ENCODE measurements at regions not wholly inside any gene's neighbourhood (a gene's known extent, or its start where the extent isn't known, plus 50 kb on each side); places are given as distances from the start of the nearest gene placed in this dataset.
A peak's percentile ranks its signal among the peaks of the same experiment; 100 is the strongest.

- no peaks in the 10 kb centered on the region for H3K4me1 ChIP-seq (ENCODE audit: control insufficient read depth, insufficient read depth, low read length)
- H3K4me3 ChIP-seq (ENCODE audit: low read length): no peak overlapping the region
- no peaks in the 10 kb centered on the region for H3K27me3 ChIP-seq (replicated peaks; ENCODE audit: control insufficient read depth, insufficient read depth, low read length)
- H3K9me3 ChIP-seq (ENCODE audit: control insufficient read depth, low read length): no peaks in the 10 kb centered on the region
- H3K9ac ChIP-seq (ENCODE audit: low read length): no peak overlapping the region
- H3K36me3 ChIP-seq (ENCODE audit: control insufficient read depth, insufficient read depth, low read length, severe bottlenecking): no peaks in the 10 kb centered on the region
- DNase-seq (ENCODE audit: low read depth): peak; percentile 71
Observed at GRCh38 chr4:170990989-170991589, 822.1 kb upstream of the GALNTL6 start.

GRCh38 chr4:170988446-170988845 lies 824.8 kb upstream of the GALNTL6 start:
- Histone ChIP-seq H3K36me3 (ENCODE audit: control insufficient read depth, insufficient read depth, low read length, severe bottlenecking) (no peaks in the 10 kb centered on the region), H3K4me1 (ENCODE audit: control insufficient read depth, insufficient read depth, low read length) (no peaks in the 10 kb centered on the region), H3K4me3 (ENCODE audit: low read length) (no peak overlapping the region), H3K27me3 (replicated peaks; ENCODE audit: control insufficient read depth, insufficient read depth, low read length) (no peaks in the 10 kb centered on the region), H3K9me3 (ENCODE audit: control insufficient read depth, low read length) (no peaks in the 10 kb centered on the region), H3K9ac (ENCODE audit: low read length) (no peak overlapping the region)
- no peak for DNase-seq (ENCODE audit: low read depth)

DNA sequence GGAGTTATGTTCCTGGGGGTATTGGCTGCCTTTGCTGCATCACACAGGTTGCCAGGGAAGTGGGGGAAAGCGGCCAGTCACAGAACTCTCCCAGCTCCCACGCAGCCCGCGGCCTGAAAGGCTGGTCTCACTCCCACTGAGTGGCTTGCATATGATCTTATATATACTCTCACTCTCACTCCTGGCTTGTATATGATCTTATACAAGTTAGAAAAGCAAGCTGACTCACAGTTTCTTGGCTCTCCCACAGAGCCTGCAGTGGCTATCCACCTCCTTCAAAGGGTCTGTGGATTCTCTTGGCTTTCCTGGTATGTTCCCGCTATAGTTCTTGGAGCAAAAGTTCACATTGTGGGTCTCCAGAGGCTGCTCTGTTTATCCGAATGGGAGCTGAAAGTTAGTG lies 833.5 kb upstream of the GALNTL6 start:
- DNase-seq (ENCODE audit: low read depth): peak; percentile 56
- no peaks in the 10 kb centered on the region for H3K36me3 ChIP-seq (ENCODE audit: control insufficient read depth, insufficient read depth, low read length, severe bottlenecking)

GRCh38 chr4:170978990-170979389 lies 834.2 kb upstream of the GALNTL6 start:
- Histone ChIP-seq H3K9ac (ENCODE audit: low read length) (no peak overlapping the region), H3K27me3 (replicated peaks; ENCODE audit: control insufficient read depth, insufficient read depth, low read length) (no peaks in the 10 kb centered on the region), H3K4me1 (ENCODE audit: control insufficient read depth, insufficient read depth, low read length) (no peaks in the 10 kb centered on the region), H3K36me3 (ENCODE audit: control insufficient read depth, insufficient read depth, low read length, severe bottlenecking) (no peaks in the 10 kb centered on the region), H3K4me3 (ENCODE audit: low read length) (no peak overlapping the region), H3K9me3 (ENCODE audit: control insufficient read depth, low read length) (no peaks in the 10 kb centered on the region)
- DNase-seq (ENCODE audit: low read depth): no peak

More for the DNA sequence above, 833.5 kb upstream of the GALNTL6 start:
- Histone ChIP-seq H3K9ac (ENCODE audit: low read length) (no peak overlapping the region), H3K9me3 (ENCODE audit: control insufficient read depth, low read length) (no peaks in the 10 kb centered on the region), H3K4me1 (ENCODE audit: control insufficient read depth, insufficient read depth, low read length) (no peaks in the 10 kb centered on the region), H3K4me3 (ENCODE audit: low read length) (no peak overlapping the region), H3K27me3 (replicated peaks; ENCODE audit: control insufficient read depth, insufficient read depth, low read length) (no peaks in the 10 kb centered on the region)

DNA sequence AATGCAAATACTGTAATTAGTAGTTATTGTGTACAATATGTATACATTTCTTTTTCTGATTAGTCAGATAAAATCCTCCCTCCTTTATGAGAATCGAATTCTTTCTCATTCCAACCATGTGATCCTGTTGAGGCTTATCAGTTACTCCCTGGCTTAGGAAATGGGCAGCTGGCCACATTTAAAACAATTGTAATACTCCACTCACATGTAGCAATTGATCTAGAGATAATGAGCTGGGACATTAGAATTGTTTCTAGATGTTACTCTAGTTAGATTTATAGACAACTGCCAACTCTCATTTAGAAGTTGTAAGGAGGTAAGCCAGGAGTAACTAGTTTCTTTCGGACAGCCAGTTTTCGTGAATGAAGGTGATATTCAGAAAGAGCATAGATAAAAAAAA lies 859.3 kb upstream of the AADAT start:
- Histone ChIP-seq H3K27me3 (replicated peaks; ENCODE audit: control insufficient read depth, insufficient read depth, low read length) (no peaks in the 10 kb centered on the region), H3K4me1 (ENCODE audit: control insufficient read depth, insufficient read depth, low read length) (no peaks in the 10 kb centered on the region), H3K4me3 (ENCODE audit: low read length) (no peak overlapping the region), H3K36me3 (ENCODE audit: control insufficient read depth, insufficient read depth, low read length, severe bottlenecking) (no peaks in the 10 kb centered on the region), H3K9ac (ENCODE audit: low read length) (no peak overlapping the region), H3K9me3 (ENCODE audit: control insufficient read depth, low read length) (no peaks in the 10 kb centered on the region)
- no peak for DNase-seq (ENCODE audit: low read depth)

DNA sequence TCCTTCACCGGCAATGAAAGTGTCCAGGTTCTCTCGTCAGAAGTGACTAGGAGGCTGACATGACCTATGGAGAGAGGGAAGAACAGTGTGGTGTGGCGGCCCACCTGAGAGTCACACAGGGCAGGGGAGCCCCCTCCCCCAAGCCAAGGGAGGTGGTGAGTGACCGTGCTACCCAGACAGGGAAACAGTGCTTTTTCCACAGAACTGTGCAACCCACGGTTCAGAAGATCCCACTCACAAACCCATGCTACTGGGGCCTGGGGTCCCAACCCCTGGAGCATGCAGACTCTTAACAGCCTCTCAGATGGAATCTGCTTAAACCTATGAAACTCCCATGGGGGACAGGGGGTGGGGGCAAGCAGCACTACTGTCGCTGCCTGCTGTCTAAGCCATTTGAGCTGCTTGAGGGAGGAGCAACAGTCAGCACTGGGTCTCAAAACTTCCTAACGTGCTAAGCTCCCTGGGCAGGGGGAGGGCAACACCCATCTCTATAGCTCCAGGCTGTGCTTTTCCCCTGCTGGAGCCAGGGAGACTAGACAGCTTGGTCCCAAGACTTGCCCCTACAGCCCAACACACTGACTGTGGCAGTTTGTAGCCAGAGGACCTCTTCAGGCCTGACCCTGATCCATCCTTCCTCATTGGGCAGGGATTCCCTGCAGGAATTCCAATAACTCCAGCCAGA lies 850.4 kb upstream of the AADAT start:
- no peak overlapping the region for H3K4me3 ChIP-seq (ENCODE audit: low read length)
- no peaks in the 10 kb centered on the region for H3K27me3 ChIP-seq (replicated peaks; ENCODE audit: control insufficient read depth, insufficient read depth, low read length)
- no peaks in the 10 kb centered on the region for H3K36me3 ChIP-seq (ENCODE audit: control insufficient read depth, insufficient read depth, low read length, severe bottlenecking)
- H3K9me3 ChIP-seq (ENCODE audit: control insufficient read depth, low read length): peaks cover 3% of the 10 kb centered on the region
- H3K9ac ChIP-seq (ENCODE audit: low read length): no peak overlapping the region
- H3K4me1 ChIP-seq (ENCODE audit: control insufficient read depth, insufficient read depth, low read length): no peaks in the 10 kb centered on the region
- DNase-seq (ENCODE audit: low read depth): no peak

- H3K27me3 ChIP-seq (replicated peaks; ENCODE audit: control insufficient read depth, insufficient read depth, low read length): no peaks in the 10 kb centered on the region
- no peak overlapping the region for H3K4me3 ChIP-seq (ENCODE audit: low read length)
- H3K9ac ChIP-seq (ENCODE audit: low read length): no peak overlapping the region
- H3K4me1 ChIP-seq (ENCODE audit: control insufficient read depth, insufficient read depth, low read length): no peaks in the 10 kb centered on the region
- H3K9me3 ChIP-seq (ENCODE audit: control insufficient read depth, low read length): peaks cover 3% of the 10 kb centered on the region
- no peak for DNase-seq (ENCODE audit: low read depth)
- H3K36me3 ChIP-seq (ENCODE audit: control insufficient read depth, insufficient read depth, low read length, severe bottlenecking): no peaks in the 10 kb centered on the region
Observed at GRCh38 chr4:170938588-170938987, 848.8 kb upstream of the AADAT start.

DNA sequence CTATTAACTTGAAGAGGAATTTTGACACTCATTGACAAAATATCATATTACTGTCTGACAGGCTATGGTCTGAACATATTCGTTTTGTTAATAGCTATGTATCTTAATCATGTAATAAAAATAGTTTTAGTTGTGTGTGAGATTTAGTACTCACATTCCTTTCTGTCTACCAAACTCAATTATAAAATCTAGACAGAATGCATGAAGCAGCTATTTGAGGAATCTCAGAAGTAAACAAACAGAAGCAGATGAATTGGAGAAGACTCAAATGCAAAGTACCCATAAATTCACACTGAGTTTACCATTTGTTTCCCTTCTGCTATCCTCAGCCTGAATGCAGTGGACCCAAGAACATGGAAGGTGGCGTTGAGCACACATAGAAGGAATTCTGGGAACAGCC lies 841.6 kb upstream of the AADAT start:
- H3K27me3 ChIP-seq (replicated peaks; ENCODE audit: control insufficient read depth, insufficient read depth, low read length): no peaks in the 10 kb centered on the region
- DNase-seq (ENCODE audit: low read depth): peak; percentile 54
- H3K36me3 ChIP-seq (ENCODE audit: control insufficient read depth, insufficient read depth, low read length, severe bottlenecking): no peaks in the 10 kb centered on the region
- no peak overlapping the region for H3K4me3 ChIP-seq (ENCODE audit: low read length)
- no peak overlapping the region for H3K9ac ChIP-seq (ENCODE audit: low read length)
- no peaks in the 10 kb centered on the region for H3K4me1 ChIP-seq (ENCODE audit: control insufficient read depth, insufficient read depth, low read length)
- no peaks in the 10 kb centered on the region for H3K9me3 ChIP-seq (ENCODE audit: control insufficient read depth, low read length)

GRCh38 chr4:170888660-170889059 lies 798.9 kb upstream of the AADAT start:
- DNase-seq (ENCODE audit: low read depth): no peak
- no peaks in the 10 kb centered on the region for H3K36me3 ChIP-seq (ENCODE audit: control insufficient read depth, insufficient read depth, low read length, severe bottlenecking)
- no peak overlapping the region for H3K4me3 ChIP-seq (ENCODE audit: low read length)
- H3K27me3 ChIP-seq (replicated peaks; ENCODE audit: control insufficient read depth, insufficient read depth, low read length): no peaks in the 10 kb centered on the region
- H3K9ac ChIP-seq (ENCODE audit: low read length): no peak overlapping the region
- no peaks in the 10 kb centered on the region for H3K4me1 ChIP-seq (ENCODE audit: control insufficient read depth, insufficient read depth, low read length)
- no peaks in the 10 kb centered on the region for H3K9me3 ChIP-seq (ENCODE audit: control insufficient read depth, low read length)

DNA sequence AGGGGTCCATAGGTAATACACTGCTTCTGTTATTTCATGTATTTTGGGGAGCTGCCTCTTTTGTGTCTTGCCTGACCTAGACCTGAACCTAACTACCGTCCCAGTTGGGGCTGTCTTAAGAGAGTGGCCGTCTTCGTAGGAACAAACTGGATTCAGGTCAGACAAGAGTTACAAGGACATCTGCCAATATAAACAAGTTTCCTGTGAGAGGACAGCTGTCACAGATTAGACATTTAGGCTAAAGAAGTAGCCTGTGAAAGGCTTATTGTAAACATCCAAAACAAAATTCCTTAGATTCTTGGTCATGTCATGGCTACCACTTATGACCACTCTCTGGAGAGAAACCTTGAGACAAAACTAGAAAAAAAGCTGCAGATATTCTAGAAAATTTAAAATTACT lies 797.6 kb upstream of the AADAT start:
- H3K9ac ChIP-seq (ENCODE audit: low read length): no peak overlapping the region
- H3K36me3 ChIP-seq (ENCODE audit: control insufficient read depth, insufficient read depth, low read length, severe bottlenecking): no peaks in the 10 kb centered on the region
- no peaks in the 10 kb centered on the region for H3K9me3 ChIP-seq (ENCODE audit: control insufficient read depth, low read length)
- no peaks in the 10 kb centered on the region for H3K27me3 ChIP-seq (replicated peaks; ENCODE audit: control insufficient read depth, insufficient read depth, low read length)
- no peaks in the 10 kb centered on the region for H3K4me1 ChIP-seq (ENCODE audit: control insufficient read depth, insufficient read depth, low read length)
- H3K4me3 ChIP-seq (ENCODE audit: low read length): no peak overlapping the region
- DNase-seq (ENCODE audit: low read depth): peak; percentile 56

- Histone ChIP-seq H3K4me3 (ENCODE audit: low read length) (no peak overlapping the region), H3K4me1 (ENCODE audit: control insufficient read depth, insufficient read depth, low read length) (no peaks in the 10 kb centered on the region), H3K9me3 (ENCODE audit: control insufficient read depth, low read length) (no peaks in the 10 kb centered on the region), H3K36me3 (ENCODE audit: control insufficient read depth, insufficient read depth, low read length, severe bottlenecking) (no peaks in the 10 kb centered on the region), H3K9ac (ENCODE audit: low read length) (no peak overlapping the region), H3K27me3 (replicated peaks; ENCODE audit: control insufficient read depth, insufficient read depth, low read length) (no peaks in the 10 kb centered on the region)
- peak; percentile 41 for DNase-seq (ENCODE audit: low read depth)
Observed at GRCh38 chr4:170884969-170885570, 795.3 kb upstream of the AADAT start.
